Natural killer cell (primary cell): ENCODE measurements at regions not wholly inside any gene's neighbourhood (a gene's known extent, or its start where the extent isn't known, plus 50 kb on each side); places are given as distances from the start of the nearest gene placed in this dataset.

Experiments
- ATAC-seq, 3 donors: fragments of 150-1000 bp in 2 of 3; fragments of 200-7000 bp in 1 of 3; cut with Tn5 transposase; 1 replicate in 1 of 3; 2 replicates in 2 of 3; pipeline ENCODE4 v1.10.0; 2021; ENCODE audit warnings: mild to moderate bottlenecking in 2 of 3, moderate library complexity in 2 of 3
- DNase-seq, 2 donors: peaks; one replicate each; pipeline versions ENCODE4 v3.0.0 to v3.0.0-alpha.2; 2013 to 2021; ENCODE audit warnings: mixed read lengths in 1 of 2
- H3K27ac ChIP-seq: one replicate; pipeline ENCODE4 v1.5.1; 2013; ENCODE audit warnings: mild to moderate bottlenecking, low read length
- H3K27me3 ChIP-seq: one replicate; pipeline ENCODE4 v1.6.1; 2013; ENCODE audit warnings: low read length; ENCODE audit not compliant: control insufficient read depth, insufficient read depth
- H3K36me3 ChIP-seq: one replicate; pipeline ENCODE4 v1.6.1; 2013; ENCODE audit warnings: low read length; ENCODE audit not compliant: control insufficient read depth, insufficient read depth
- H3K4me1 ChIP-seq: one replicate; pipeline ENCODE4 v1.6.1; 2013; ENCODE audit warnings: low read length; ENCODE audit not compliant: control insufficient read depth, insufficient read depth
- H3K4me3 ChIP-seq: one replicate; pipeline ENCODE4 v1.5.1; 2013; ENCODE audit warnings: low read length
- H3K9me3 ChIP-seq: one replicate; pipeline ENCODE4 v1.6.1; 2013; ENCODE audit warnings: low read length; ENCODE audit not compliant: control insufficient read depth, insufficient read depth
- H3K27ac Mint-ChIP-seq, 2 donors: one replicate each; pipeline ENCODE4 v1.8.0; 2022; ENCODE audit warnings: mild to moderate bottlenecking in 2 of 2, mixed read lengths in 2 of 2, moderate library complexity in 1 of 2
- H3K27me3 Mint-ChIP-seq, 2 donors: one replicate each; pipeline ENCODE4 v1.8.0; 2022; ENCODE audit warnings: low read depth in 2 of 2, mixed read lengths in 2 of 2
- H3K36me3 Mint-ChIP-seq: one replicate; pipeline ENCODE4 v1.8.0; 2022; ENCODE audit warnings: mixed read lengths
- H3K4me1 Mint-ChIP-seq, 2 donors: one replicate each; pipeline ENCODE4 v1.8.0; 2022; ENCODE audit warnings: mixed read lengths in 2 of 2
- H3K4me3 Mint-ChIP-seq: one replicate; pipeline ENCODE4 v1.8.0; 2022; ENCODE audit warnings: mild to moderate bottlenecking, moderate library complexity, mixed read lengths
- H3K9me3 Mint-ChIP-seq, 2 donors: one replicate each; pipeline ENCODE4 v1.8.0; 2022; ENCODE audit warnings: mixed read lengths in 2 of 2
- WGBS: methylation state at CpG from one replicate; pipeline ENCODE4 v1.1.7; 2013; ENCODE audit warnings: missing lambda C conversion rate; ENCODE audit not compliant: insufficient coverage; 5-methylcytosine and 5-hydroxymethylcytosine counted together
- intact Hi-C: fragments of 100-400 bp; cut with micrococcal nuclease; formaldehyde crosslinking; loops from one replicate; pipeline ENCODE4 v1.14.2; 2022
- TF ChIP-seq, protein P1 (sequence below): fragments of 200-600 bp; IDR thresholded peaks from one replicate; pipeline ENCODE4 v1.8.0; 2022; ENCODE audit warnings: antibody characterized with exemption

- no peak overlapping the region for H3K4me3 ChIP-seq
- H3K9me3 Mint-ChIP-seq: peaks cover 5% of the 10 kb centered on the region in 2 donors
- no peaks in the 10 kb centered on the region for H3K27me3 ChIP-seq
- no peak for DNase-seq
- ATAC-seq: no peak
- H3K27ac Mint-ChIP-seq: no peak overlapping the region
- H3K9me3 ChIP-seq: no peaks in the 10 kb centered on the region
- no peak overlapping the region for H3K4me3 Mint-ChIP-seq
- H3K36me3 ChIP-seq: no peaks in the 10 kb centered on the region
- no peak overlapping the region for H3K27ac ChIP-seq
- 67% methylated on average over 1 of the region's 2 CpGs for WGBS
- TF ChIP-seq, protein P1, sequence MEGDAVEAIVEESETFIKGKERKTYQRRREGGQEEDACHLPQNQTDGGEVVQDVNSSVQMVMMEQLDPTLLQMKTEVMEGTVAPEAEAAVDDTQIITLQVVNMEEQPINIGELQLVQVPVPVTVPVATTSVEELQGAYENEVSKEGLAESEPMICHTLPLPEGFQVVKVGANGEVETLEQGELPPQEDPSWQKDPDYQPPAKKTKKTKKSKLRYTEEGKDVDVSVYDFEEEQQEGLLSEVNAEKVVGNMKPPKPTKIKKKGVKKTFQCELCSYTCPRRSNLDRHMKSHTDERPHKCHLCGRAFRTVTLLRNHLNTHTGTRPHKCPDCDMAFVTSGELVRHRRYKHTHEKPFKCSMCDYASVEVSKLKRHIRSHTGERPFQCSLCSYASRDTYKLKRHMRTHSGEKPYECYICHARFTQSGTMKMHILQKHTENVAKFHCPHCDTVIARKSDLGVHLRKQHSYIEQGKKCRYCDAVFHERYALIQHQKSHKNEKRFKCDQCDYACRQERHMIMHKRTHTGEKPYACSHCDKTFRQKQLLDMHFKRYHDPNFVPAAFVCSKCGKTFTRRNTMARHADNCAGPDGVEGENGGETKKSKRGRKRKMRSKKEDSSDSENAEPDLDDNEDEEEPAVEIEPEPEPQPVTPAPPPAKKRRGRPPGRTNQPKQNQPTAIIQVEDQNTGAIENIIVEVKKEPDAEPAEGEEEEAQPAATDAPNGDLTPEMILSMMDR: no peak
- intact Hi-C loops: no loop called here
- no peaks in the 10 kb centered on the region for H3K27me3 Mint-ChIP-seq
- no peaks in the 10 kb centered on the region for H3K36me3 Mint-ChIP-seq
- no peaks in the 10 kb centered on the region for H3K4me1 ChIP-seq
- H3K4me1 Mint-ChIP-seq: no peaks in the 10 kb centered on the region
Measured at GRCh38 chr2:194271293-194271961, 1385.6 kb upstream of the SLC39A10 start.

DNA sequence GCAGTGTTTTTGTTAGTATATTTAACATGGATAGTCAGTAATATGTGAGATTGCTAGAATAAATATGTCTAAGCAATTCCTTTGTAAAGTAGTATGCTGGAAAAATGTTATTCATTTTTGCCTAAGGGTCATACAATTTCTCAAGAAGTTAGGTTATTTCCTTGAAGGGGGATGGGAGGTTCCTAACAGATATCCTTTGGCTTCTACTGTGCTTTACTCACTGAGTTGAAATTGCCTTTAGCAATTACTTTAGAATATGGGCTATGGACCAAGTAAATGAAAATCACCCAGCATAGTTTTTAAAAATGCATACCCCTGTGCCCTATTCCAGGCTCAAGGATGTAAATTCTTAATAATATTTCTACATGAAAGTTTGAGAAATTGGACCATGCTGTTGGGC lies 1386.4 kb upstream of the SLC39A10 start:
- no peak for DNase-seq

GRCh38 chr2:194264586-194264985 lies 1392.4 kb upstream of the SLC39A10 start:
- H3K4me1 Mint-ChIP-seq: no peaks in the 10 kb centered on the region
- TF ChIP-seq, protein P1: no peak
- Histone ChIP-seq H3K9me3 (peaks cover 4% of the 10 kb centered on the region), H3K4me3 (no peak overlapping the region), H3K27ac (no peak overlapping the region), H3K36me3 (no peaks in the 10 kb centered on the region), H3K27me3 (no peaks in the 10 kb centered on the region), H3K4me1 (no peaks in the 10 kb centered on the region)
- no peak for ATAC-seq
- peaks cover 4 to 6% of the 10 kb centered on the region in 2 donors for H3K9me3 Mint-ChIP-seq
- H3K27ac Mint-ChIP-seq: no peak overlapping the region
- H3K27me3 Mint-ChIP-seq: no peaks in the 10 kb centered on the region
- no peak overlapping the region for H3K4me3 Mint-ChIP-seq
- WGBS: 82% methylated on average over 7 of the region's 7 CpGs
- intact Hi-C loops: no loop called here
- no peak for DNase-seq
- H3K36me3 Mint-ChIP-seq: no peaks in the 10 kb centered on the region

More for the DNA sequence above, 1386.4 kb upstream of the SLC39A10 start:
- Mint-ChIP-seq H3K4me3 (no peak overlapping the region), H3K36me3 (no peaks in the 10 kb centered on the region), H3K9me3 (peaks cover 5% of the 10 kb centered on the region in 2 donors), H3K4me1 (no peaks in the 10 kb centered on the region), H3K27me3 (no peaks in the 10 kb centered on the region), H3K27ac (no peak overlapping the region)
- Histone ChIP-seq H3K27me3 (no peaks in the 10 kb centered on the region), H3K27ac (no peak overlapping the region), H3K4me3 (no peak overlapping the region), H3K9me3 (no peaks in the 10 kb centered on the region), H3K36me3 (no peaks in the 10 kb centered on the region), H3K4me1 (no peaks in the 10 kb centered on the region)
- intact Hi-C loops: no loop called here
- TF ChIP-seq, protein P1: no peak
- no peak for ATAC-seq

DNA sequence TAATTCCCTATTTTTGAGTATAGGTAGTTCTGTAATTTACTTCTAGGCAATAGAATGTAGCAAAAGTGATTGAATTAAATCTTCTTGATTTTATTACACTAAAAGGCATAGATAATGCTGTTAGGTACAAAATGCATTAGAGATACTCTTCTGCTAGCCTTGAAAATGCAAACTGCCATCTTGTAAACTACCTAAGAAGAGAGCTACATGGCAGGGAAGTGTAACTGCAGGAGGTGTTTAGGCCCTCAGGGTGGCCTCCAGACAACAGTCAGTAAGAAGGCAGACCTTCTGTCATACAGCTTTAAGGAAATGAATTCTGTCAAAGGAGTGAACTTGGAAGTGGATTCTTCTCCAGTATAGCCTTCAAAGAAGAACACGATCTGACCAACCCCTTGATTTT lies 1396.8 kb upstream of the SLC39A10 start:
- intact Hi-C loops: no loop called here
- Histone ChIP-seq H3K27ac (no peak overlapping the region), H3K27me3 (no peaks in the 10 kb centered on the region), H3K36me3 (no peaks in the 10 kb centered on the region), H3K4me3 (no peak overlapping the region), H3K4me1 (no peaks in the 10 kb centered on the region), H3K9me3 (peaks cover 2% of the 10 kb centered on the region)
- Mint-ChIP-seq H3K27ac (no peak overlapping the region), H3K36me3 (no peaks in the 10 kb centered on the region), H3K27me3 (no peaks in the 10 kb centered on the region), H3K4me1 (no peaks in the 10 kb centered on the region), H3K4me3 (no peak overlapping the region), H3K9me3 (peaks cover 8 to 20% of the 10 kb centered on the region in 2 donors)
- TF ChIP-seq, protein P1: no peak
- ATAC-seq (no peak), DNase-seq (no peak)
- WGBS: 83% methylated on average over 1 of the region's 1 CpG
